Stimulated activated naive CD8-positive, alpha-beta T cell treated with anti-CD3 and anti-CD28 coated beads, Interleukin-15, Interleukin-2, amounts not matched to agents 100 U/mL and 50 U/mL, for 24 hours (primary cell): ENCODE measurements at regions not wholly inside any gene's neighbourhood (a gene's known extent, or its start where the extent isn't known, plus 50 kb on each side); places are given as distances from the start of the nearest gene placed in this dataset.
"Not testable (repeated sequence)": the region's sequence is repeated elsewhere in the genome, so short reads cannot be mapped to it uniquely, and the experiment has no call there.

Experiments used
- ATAC-seq: fragments of 150-1000 bp; cut with Tn5 transposase; one replicate; pipeline ENCODE4 v1.10.0; 2021
- DNase-seq: peaks from one replicate; pipeline ENCODE4 v3.0.0; 2021

GRCh38 chr2:111569356-111570199 lies 314.4 kb downstream of the ANAPC1 start:
- not testable (repeated sequence) for ATAC-seq, DNase-seq

DNA sequence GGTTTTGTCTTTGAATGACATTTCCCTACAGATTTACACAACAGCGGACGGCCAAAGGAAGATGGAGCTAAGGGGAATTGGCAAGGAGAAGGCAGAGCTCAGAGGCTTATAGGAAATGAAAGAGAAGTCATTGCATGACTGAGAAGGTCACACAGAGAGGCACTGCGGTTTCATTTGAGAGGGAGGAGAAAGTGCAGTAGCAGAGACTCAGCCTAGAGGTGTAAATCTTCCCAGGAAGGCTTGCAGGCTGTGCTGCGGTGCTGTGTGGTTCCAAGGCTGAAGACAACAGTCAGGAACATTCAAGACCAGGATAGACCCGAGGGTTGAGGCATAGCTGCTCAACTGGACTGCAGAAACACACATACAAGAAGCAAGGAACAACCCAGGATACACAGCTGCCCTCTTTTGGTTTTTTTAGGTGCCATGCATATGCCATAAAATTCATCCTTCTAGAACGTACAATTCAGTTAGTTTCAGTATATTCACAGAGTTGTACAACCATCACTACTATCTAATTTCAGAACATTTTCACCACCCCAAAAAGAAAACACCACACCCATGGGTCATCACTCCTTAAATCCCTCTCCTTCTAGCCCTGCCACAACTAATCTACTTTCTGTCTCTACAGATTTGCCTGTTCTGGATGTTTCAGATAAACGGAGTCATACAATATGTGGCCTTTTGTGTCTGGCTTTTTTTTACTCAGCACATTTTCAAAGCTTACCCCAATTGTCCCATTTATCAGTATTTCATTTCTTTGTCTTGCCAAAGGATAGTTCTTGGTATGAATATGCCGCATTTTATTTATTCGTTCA lies 313.5 kb downstream of the ANAPC1 start:
- ATAC-seq (peak; percentile 97), DNase-seq (peak; percentile 20)

GRCh38 chr2:111574803-111575202 lies 309.2 kb downstream of the ANAPC1 start:
- ATAC-seq, DNase-seq: not testable (repeated sequence)

DNA sequence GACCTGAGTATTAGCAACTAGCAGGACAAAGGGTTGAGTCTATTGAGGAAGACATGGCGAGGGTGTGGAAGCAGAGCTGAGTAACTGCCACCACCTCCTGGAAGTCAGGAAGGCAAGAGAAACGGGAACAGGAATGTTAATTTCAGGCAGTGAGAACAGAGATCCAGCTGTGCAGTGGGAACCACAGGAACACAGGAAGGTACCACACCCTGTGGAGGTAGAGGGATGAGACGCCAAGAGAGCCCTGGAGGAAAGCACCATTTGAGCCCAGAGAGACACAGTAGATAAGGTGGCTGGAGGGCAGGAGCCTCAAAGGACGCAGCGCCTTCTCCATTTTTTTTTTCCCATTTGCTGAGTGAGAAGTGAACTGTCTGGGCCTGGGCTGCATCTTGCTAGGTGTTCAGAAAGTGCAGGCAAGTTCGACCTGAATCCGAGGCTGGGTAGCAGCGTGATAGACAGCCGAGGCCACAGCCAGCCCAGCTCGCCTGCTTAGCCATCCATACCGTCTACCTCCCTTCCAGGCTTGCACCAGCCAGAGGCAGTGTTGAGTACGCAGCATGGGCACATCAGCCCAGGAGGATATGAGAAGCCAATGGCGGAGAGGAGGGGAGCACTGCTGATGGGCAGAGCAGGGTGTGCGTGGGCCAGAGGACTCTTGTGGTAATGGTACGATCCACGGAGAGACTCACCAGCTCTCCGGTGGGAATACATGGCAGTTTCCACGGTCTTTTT lies 306.7 kb downstream of the ANAPC1 start:
- not testable (repeated sequence) for DNase-seq, ATAC-seq

GRCh38 chr2:111579500-111580134 lies 304.4 kb downstream of the ANAPC1 start:
- ATAC-seq, DNase-seq: not testable (repeated sequence)

GRCh38 chr2:111580616-111581015 lies 303.4 kb downstream of the ANAPC1 start:
- DNase-seq, ATAC-seq: not testable (repeated sequence)

DNA sequence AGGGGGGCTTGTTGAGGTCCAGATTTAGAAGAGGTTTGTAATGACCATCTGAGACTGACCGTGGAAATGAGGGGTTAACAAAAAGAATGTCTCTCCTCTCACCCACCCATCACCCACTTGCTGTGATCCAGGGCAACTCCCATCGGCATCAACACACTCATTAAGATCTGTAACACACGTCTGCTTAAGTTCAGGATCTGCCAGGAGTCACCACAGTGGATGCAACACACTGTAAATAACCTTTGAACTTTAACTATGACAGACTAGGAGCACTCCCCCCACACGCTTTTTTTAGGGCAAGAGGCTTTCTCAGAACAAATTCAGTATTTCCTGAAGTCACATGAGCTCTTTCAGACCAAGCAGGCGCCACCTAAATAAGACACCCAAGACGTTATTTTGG lies 301.9 kb downstream of the ANAPC1 start:
- not testable (repeated sequence) for ATAC-seq, DNase-seq

- ATAC-seq, DNase-seq: not testable (repeated sequence)
Measured at GRCh38 chr2:111583480-111583879, 300.5 kb downstream of the ANAPC1 start.

DNA sequence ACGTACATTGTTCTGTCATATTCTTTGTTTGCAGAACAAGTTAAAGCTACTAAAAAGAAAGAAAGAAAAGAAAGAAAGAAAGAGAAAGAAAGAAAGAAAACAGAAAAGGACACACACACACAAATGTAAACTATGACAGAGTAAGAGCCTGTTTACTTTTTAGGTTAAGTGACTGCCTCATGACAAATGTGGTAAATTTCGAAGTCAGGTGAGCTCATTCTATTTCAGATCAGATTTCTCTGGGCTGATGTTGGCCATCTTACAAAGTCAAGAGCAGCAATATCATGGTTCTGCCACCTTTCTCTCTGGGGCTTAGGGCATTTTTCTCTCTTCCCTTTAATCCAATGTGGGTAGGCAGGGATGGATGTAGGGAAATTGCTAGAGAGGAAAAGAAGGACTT lies 299.5 kb downstream of the ANAPC1 start:
- not testable (repeated sequence) for DNase-seq, ATAC-seq

DNA sequence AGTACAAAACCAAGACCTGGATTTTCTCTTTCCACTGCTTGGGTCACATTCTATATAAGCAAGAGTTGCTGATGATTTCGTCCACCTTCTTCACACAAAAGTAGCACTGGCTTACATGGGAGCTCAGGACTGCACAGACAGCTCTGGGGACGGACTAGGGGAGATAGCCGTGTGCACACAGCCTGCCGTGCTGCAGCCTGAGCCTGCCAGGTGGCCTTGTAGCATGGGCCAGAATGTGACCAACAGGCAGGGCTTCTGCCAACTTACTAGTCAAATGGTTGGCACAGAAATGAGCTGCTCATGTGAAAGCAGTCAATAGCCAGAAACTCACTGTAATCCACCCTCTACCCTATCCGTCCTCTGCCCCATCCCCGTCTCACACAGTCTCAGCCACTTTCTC lies 299.0 kb downstream of the ANAPC1 start:
- not testable (repeated sequence) for DNase-seq, ATAC-seq

GRCh38 chr2:111586014-111586413 lies 298.0 kb downstream of the ANAPC1 start:
- not testable (repeated sequence) for ATAC-seq, DNase-seq

- DNase-seq, ATAC-seq: not testable (repeated sequence)
Measured at GRCh38 chr2:111595072-111595471, 288.9 kb downstream of the ANAPC1 start.

DNA sequence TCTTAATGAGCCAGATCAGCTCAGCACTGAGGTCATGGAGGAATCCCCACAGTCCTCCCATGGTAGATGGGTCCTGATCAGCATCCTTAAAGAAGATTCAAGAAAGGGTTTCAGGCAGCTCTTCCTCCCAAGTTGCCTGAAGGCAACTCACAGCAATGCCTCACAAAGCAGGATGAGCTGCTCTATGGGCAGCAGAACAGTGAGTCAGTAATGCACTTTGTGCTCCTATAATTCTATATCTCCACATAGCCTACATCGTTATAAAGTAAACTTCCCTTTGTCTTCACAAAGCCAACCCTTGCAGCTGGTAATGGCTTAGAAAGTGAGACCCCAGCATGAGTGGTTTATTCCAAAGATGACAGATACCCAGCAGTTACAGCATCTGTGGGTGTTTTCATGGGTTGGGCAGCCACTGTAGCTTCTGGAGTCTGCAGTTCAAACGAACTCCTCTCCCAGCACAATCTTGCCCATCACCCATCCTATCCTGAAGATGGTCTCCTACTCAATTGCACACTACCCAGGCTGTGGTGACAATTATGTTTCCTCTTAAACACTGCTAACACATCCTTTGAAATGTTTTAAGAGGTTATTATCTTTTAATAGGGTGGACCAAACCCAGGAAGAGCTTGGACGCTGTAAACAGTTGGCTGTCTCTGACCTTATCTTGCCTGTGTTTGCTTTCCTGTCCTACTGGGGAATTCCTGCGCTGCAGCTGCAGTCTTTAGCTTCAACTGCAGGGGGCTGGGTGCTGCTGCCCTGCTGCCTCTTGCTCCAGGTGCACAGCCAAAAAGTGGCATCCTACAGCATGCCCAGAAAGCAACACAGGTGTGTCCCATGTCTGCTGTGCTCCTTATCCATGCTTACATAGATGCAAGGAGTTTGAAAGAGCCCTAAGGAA lies 286.9 kb downstream of the ANAPC1 start:
- DNase-seq, result not testable (repeated sequence)
- ATAC-seq, result peak; percentile 36

DNA sequence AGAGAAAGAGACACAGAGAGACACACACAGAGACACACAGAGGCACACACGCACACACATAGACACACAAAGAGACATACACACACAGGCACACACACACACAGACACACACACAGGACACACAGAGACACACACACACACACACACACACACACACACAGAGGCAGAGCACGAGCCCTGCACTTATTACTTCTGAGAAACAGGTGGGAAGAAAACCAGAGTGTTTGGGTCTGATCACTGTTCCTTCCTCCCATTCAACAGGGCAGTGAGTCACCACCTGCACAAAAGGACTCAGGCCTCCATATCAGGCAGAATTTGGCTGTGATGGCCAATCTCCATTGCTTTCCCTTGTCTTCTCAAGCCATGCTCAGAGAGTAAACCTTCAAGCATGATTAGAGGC lies 285.0 kb downstream of the ANAPC1 start:
- not testable (repeated sequence) for ATAC-seq, DNase-seq

DNA sequence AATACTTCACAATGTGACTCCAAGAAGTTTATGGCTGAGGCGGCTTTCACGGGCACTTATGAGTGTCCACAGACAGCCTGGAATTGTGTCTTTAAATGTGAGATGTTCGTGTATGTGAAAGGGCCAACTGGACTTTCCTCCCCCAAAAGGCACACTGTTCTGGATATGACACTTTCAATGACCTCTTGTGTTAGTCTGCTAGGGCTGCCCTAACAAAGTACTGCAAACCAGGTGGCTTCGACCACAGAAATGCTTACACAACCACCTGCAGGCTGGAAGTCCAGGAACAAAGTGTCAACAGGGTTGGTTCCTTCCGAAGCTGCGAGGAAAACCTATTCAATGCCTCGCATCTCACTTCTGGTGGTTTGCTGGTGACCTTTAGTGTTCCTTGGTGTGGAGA lies 281.7 kb downstream of the ANAPC1 start:
- DNase-seq, ATAC-seq: not testable (repeated sequence)

DNA sequence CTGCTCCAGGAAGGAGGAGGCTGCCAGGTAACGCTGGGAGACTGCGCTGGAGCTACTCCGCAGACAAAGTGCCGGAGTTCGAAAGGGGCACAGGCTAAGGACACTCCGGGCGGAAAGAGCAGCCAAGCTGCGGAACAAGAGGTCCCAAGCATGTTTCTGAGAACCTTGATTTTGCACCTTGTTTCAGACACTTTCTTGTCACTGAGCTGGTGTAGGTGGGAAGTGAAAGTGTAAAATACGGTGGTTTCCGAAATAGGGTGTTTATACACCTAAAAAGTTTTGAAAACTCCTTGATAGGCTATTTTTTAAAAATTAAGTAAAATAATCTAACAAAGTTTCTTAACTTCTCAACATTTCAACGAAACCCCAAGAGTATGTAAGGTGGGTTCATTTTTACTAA lies 278.2 kb downstream of the ANAPC1 start:
- not testable (repeated sequence) for DNase-seq, ATAC-seq

GRCh38 chr2:111606632-111607031 lies 277.4 kb downstream of the ANAPC1 start:
- DNase-seq, ATAC-seq: not testable (repeated sequence)

GRCh38 chr2:111609146-111609844 lies 274.7 kb downstream of the ANAPC1 start:
- ATAC-seq, DNase-seq: not testable (repeated sequence)

DNA sequence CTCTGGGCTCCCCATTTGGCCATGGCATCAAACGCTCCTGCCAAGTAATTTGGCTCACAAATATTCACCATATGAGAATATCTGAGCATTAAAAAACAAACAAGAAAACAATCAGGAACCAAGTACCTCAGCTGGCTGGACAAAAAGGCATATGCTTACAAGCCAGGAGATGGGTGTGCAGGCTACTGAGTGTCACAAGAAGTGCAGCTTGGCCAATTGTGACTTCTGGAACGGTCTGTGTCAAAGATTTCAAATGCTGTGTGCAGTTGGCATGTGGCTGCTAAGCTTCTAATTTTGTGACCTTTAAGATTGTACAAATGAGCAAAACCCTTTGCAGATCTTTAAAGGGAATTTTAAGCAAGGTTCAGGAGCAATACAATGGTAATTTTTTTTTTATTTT lies 274.0 kb downstream of the ANAPC1 start:
- not testable (repeated sequence) for DNase-seq, ATAC-seq
